ENCODE measurements at regions not wholly inside any gene's neighbourhood (a gene's known extent, or its start where the extent isn't known, plus 50 kb on each side); places are given as distances from the start of the nearest gene placed in this dataset.
A peak's percentile ranks its signal among the peaks of the same experiment; 100 is the strongest.

DNA sequence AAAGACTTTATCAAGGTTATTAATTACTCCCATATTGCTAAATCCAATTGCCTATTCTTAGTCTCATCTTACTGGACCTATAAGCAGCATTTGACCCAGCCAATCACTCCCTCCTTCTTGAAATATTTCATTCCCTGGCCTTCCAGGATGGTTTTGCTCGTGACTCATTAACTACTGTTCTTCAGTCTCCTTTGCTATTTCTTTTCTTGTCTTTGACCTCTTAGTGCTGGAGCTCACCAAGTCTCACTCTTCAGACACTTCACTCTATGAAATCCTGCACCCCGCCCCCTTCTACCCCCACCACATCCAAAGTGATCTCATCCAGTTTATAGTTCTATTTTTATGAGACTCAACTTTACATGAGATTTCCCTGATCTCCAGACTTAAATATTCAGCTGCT lies 803.1 kb upstream of the WWC1 start:
- Histone ChIP-seq H3K4me1 (ENCODE audit: control insufficient read depth, insufficient read depth, low read depth, low read length) (peaks cover 2% of the 10 kb centered on the region), H2AFZ (ENCODE audit: low read depth, low read length) (no peak overlapping the region), H4K8ac (ENCODE audit: low read length) (no peak overlapping the region), H3K14ac (ENCODE audit: low read length in 2 of 2) (no peak overlapping the region), H3K27me3 (ENCODE audit: control insufficient read depth in 1 of 2, insufficient read depth in 1 of 2, low read length in 2 of 2) (no peaks in the 10 kb centered on the region), H3K18ac (ENCODE audit: low read depth in 1 of 2, low read length in 2 of 2) (no peak overlapping the region), H3K27ac (ENCODE audit: low read length, poor library complexity, severe bottlenecking) (peak overlapping the region; percentile 74), H2BK5ac (ENCODE audit: low read depth, low read length, poor library complexity, severe bottlenecking) (no peak overlapping the region), H3K9me3 (ENCODE audit: control insufficient read depth, low read length) (no peaks in the 10 kb centered on the region), H2AK5ac (ENCODE audit: low read length, severe bottlenecking) (no peak overlapping the region), H3K4ac (ENCODE audit: low read depth in 1 of 2, low read length in 2 of 2) (no peak overlapping the region), H2BK120ac (ENCODE audit: low read depth, low read length) (no peak overlapping the region), H3K4me3 (ENCODE audit: insufficient read depth in 1 of 2, low read depth in 1 of 2, low read length in 2 of 2) (no peak overlapping the region), H3K4me2 (ENCODE audit: low read length, poor library complexity, severe bottlenecking) (peak overlapping the region; percentile 4), H3K36me3 (ENCODE audit: control insufficient read depth in 1 of 2, insufficient read depth in 2 of 2, low read depth in 1 of 2, low read length in 2 of 2) (no peaks in the 10 kb centered on the region), H2BK15ac (ENCODE audit: low read depth, poor library complexity, severe bottlenecking) (no peak overlapping the region), H4K91ac (ENCODE audit: low read length) (no peak overlapping the region), H3K79me1 (replicated peaks; ENCODE audit: low read length, poor library complexity, severe bottlenecking) (no peaks in the 10 kb centered on the region), H3K23ac (ENCODE audit: low read length in 2 of 2) (no peak overlapping the region), H3K9ac (ENCODE audit: low read length) (no peak overlapping the region), H2BK12ac (ENCODE audit: low read length in 2 of 2) (no peak overlapping the region)
- no peak for DNase-seq
- 73% methylated on average over 2 of the region's 2 CpGs for WGBS

DNA sequence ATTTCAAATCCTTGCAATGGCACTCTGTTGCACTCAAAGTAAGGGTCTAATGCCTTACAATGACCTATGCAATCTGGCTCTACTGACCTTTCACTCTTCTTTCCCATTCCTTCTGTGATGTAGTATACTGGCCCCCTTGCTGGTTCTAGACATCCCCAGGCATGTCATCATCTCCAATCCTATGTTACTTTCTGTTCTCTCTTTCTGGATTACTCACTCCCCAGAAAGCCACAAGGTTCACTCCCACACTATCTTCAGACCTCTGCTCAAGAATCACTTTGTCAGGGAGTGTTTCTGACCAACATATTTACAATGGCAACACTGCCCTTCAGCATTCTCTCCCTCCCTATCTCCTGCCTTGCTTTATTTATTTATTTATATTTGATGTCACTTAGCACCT lies 802.2 kb upstream of the WWC1 start:
- H2AFZ ChIP-seq (ENCODE audit: low read depth, low read length) = no peak overlapping the region
- H3K4me1 ChIP-seq (ENCODE audit: control insufficient read depth, insufficient read depth, low read depth, low read length) = peaks cover 2% of the 10 kb centered on the region
- H3K18ac ChIP-seq (ENCODE audit: low read depth in 1 of 2, low read length in 2 of 2) = no peak overlapping the region
- H3K14ac ChIP-seq (ENCODE audit: low read length in 2 of 2) = no peak overlapping the region
- H3K36me3 ChIP-seq (ENCODE audit: control insufficient read depth in 1 of 2, insufficient read depth in 2 of 2, low read depth in 1 of 2, low read length in 2 of 2) = no peaks in the 10 kb centered on the region
- H4K8ac ChIP-seq (ENCODE audit: low read length) = no peak overlapping the region
- no peak overlapping the region for H2AK5ac ChIP-seq (ENCODE audit: low read length, severe bottlenecking)
- DNase-seq = peak; percentile 32
- no peak overlapping the region for H2BK12ac ChIP-seq (ENCODE audit: low read length in 2 of 2)
- no peak overlapping the region for H3K4me2 ChIP-seq (ENCODE audit: low read length, poor library complexity, severe bottlenecking)
- H3K79me1 ChIP-seq (replicated peaks; ENCODE audit: low read length, poor library complexity, severe bottlenecking) = no peaks in the 10 kb centered on the region
- H3K27ac ChIP-seq (ENCODE audit: low read length, poor library complexity, severe bottlenecking) = peak overlapping the region; percentile 74
- H2BK120ac ChIP-seq (ENCODE audit: low read depth, low read length) = no peak overlapping the region
- no peak overlapping the region for H3K4me3 ChIP-seq (ENCODE audit: insufficient read depth in 1 of 2, low read depth in 1 of 2, low read length in 2 of 2)
- no peak overlapping the region for H3K9ac ChIP-seq (ENCODE audit: low read length)
- no peak overlapping the region for H2BK15ac ChIP-seq (ENCODE audit: low read depth, poor library complexity, severe bottlenecking)
- H3K27me3 ChIP-seq (ENCODE audit: control insufficient read depth in 1 of 2, insufficient read depth in 1 of 2, low read length in 2 of 2) = no peaks in the 10 kb centered on the region
- H3K4ac ChIP-seq (ENCODE audit: low read depth in 1 of 2, low read length in 2 of 2) = no peak overlapping the region
- H3K23ac ChIP-seq (ENCODE audit: low read length in 2 of 2) = no peak overlapping the region
- H3K9me3 ChIP-seq (ENCODE audit: control insufficient read depth, low read length) = no peaks in the 10 kb centered on the region
- no peak overlapping the region for H4K91ac ChIP-seq (ENCODE audit: low read length)
- no peak overlapping the region for H2BK5ac ChIP-seq (ENCODE audit: low read depth, low read length, poor library complexity, severe bottlenecking)

DNA sequence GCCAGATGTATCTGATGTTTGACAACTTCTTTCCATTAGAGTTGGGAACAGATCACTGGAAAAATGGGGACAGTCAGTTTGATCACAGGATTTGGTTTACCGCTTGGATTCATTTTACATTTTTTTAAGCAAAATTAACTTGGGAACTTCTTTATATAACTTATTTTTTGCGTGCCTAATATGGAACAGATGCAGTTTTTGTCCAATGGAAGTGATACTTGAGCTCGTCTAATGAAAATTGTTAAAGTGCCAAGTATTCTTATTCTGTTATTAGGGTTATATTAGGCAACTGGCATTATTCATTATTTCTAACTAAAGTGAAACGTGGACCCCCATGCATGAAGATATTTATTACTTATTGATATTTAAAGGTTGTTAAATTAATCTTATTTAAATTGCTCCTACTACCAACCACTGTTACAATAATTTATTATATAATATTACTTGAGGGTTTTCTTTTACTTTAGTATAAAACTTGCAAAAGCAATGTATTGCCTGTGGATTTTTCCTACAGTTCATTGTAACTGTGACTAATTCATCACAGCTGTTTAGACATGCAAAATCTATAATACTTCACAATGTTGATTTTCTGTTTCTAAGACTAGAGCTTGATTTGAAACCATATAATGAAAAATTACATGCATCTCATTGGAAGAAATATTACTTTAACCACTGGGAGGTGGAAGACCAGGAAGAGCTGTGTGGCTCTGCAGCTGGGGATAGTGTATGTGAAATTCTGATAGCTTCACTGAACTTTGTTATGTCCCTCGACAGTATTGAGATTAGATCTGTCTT lies 787.3 kb upstream of the WWC1 start:
- no peaks in the 10 kb centered on the region for H3K9me3 ChIP-seq (ENCODE audit: control insufficient read depth, low read length)
- no peak overlapping the region for H2BK5ac ChIP-seq (ENCODE audit: low read depth, low read length, poor library complexity, severe bottlenecking)
- H3K4me1 ChIP-seq (ENCODE audit: control insufficient read depth, insufficient read depth, low read depth, low read length) = no peaks in the 10 kb centered on the region
- no peak overlapping the region for H3K18ac ChIP-seq (ENCODE audit: low read depth in 1 of 2, low read length in 2 of 2)
- H2BK15ac ChIP-seq (ENCODE audit: low read depth, poor library complexity, severe bottlenecking) = no peak overlapping the region
- H3K9ac ChIP-seq (ENCODE audit: low read length) = no peak overlapping the region
- no peak overlapping the region for H4K91ac ChIP-seq (ENCODE audit: low read length)
- H3K4ac ChIP-seq (ENCODE audit: low read depth in 1 of 2, low read length in 2 of 2) = no peak overlapping the region
- H2AK5ac ChIP-seq (ENCODE audit: low read length, severe bottlenecking) = no peak overlapping the region
- no peak overlapping the region for H4K8ac ChIP-seq (ENCODE audit: low read length)
- no CpG with 5 or more reads among the region's 5 CpGs for WGBS
- no peak overlapping the region for H3K27ac ChIP-seq (ENCODE audit: low read length, poor library complexity, severe bottlenecking)
- no peaks in the 10 kb centered on the region for H3K27me3 ChIP-seq (ENCODE audit: control insufficient read depth in 1 of 2, insufficient read depth in 1 of 2, low read length in 2 of 2)
- no peak overlapping the region for H2BK120ac ChIP-seq (ENCODE audit: low read depth, low read length)
- no peaks in the 10 kb centered on the region for H3K79me1 ChIP-seq (replicated peaks; ENCODE audit: low read length, poor library complexity, severe bottlenecking)
- no peaks in the 10 kb centered on the region for H3K36me3 ChIP-seq (ENCODE audit: control insufficient read depth in 1 of 2, insufficient read depth in 2 of 2, low read depth in 1 of 2, low read length in 2 of 2)
- H3K23ac ChIP-seq (ENCODE audit: low read length in 2 of 2) = no peak overlapping the region
- H3K4me3 ChIP-seq (ENCODE audit: insufficient read depth in 1 of 2, low read depth in 1 of 2, low read length in 2 of 2) = no peak overlapping the region
- DNase-seq = no peak
- no peak overlapping the region for H3K4me2 ChIP-seq (ENCODE audit: low read length, poor library complexity, severe bottlenecking)
- H2BK12ac ChIP-seq (ENCODE audit: low read length in 2 of 2) = no peak overlapping the region
- H2AFZ ChIP-seq (ENCODE audit: low read depth, low read length) = no peak overlapping the region
- no peak overlapping the region for H3K14ac ChIP-seq (ENCODE audit: low read length in 2 of 2)

DNA sequence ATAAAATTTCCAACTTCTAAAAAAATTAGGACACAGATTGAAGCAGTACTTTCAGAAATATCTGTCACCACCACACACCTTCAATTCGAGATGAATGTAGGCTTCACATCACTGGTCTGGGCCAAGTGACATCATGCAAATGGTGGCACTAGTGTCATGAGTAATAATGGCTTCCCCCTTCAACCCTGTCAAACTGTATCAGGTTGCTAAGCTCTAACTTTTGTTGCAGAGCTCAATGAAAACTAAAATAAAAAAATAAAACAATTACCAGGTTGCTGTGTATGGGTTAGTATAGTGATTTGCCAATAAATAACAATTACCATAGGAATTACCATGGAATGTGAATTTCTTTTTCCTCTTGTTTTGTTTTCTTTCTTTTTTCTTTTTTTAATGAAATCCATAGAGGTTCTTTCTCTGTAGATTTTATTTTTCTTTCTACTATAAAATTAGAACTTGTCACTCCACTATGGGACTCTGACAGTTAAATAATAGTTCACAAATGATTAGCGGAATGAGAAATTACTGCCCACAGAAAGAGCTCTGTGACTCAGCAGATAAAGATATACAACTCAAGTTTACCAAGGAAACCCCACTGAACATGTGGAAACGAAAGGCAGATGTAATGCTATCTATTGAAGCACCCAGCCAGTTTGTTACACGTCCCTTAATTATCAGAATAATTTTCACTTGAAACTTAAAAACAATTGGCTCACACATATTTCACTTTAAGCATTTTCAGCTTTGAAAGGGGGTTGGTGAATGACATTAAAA lies 783.8 kb upstream of the WWC1 start:
- Histone ChIP-seq H3K18ac (ENCODE audit: low read depth in 1 of 2, low read length in 2 of 2) (no peak overlapping the region), H3K4ac (ENCODE audit: low read depth in 1 of 2, low read length in 2 of 2) (no peak overlapping the region), H2BK5ac (ENCODE audit: low read depth, low read length, poor library complexity, severe bottlenecking) (no peak overlapping the region), H3K9ac (ENCODE audit: low read length) (no peak overlapping the region), H3K14ac (ENCODE audit: low read length in 2 of 2) (no peak overlapping the region), H3K27ac (ENCODE audit: low read length, poor library complexity, severe bottlenecking) (no peak overlapping the region), H3K9me3 (ENCODE audit: control insufficient read depth, low read length) (no peaks in the 10 kb centered on the region), H3K4me1 (ENCODE audit: control insufficient read depth, insufficient read depth, low read depth, low read length) (no peaks in the 10 kb centered on the region), H3K23ac (ENCODE audit: low read length in 2 of 2) (no peak overlapping the region), H3K4me3 (ENCODE audit: insufficient read depth in 1 of 2, low read depth in 1 of 2, low read length in 2 of 2) (no peak overlapping the region), H3K79me1 (replicated peaks; ENCODE audit: low read length, poor library complexity, severe bottlenecking) (no peaks in the 10 kb centered on the region), H3K36me3 (ENCODE audit: control insufficient read depth in 1 of 2, insufficient read depth in 2 of 2, low read depth in 1 of 2, low read length in 2 of 2) (no peaks in the 10 kb centered on the region), H2BK12ac (ENCODE audit: low read length in 2 of 2) (no peak overlapping the region), H2AFZ (ENCODE audit: low read depth, low read length) (no peak overlapping the region), H4K8ac (ENCODE audit: low read length) (no peak overlapping the region), H2BK15ac (ENCODE audit: low read depth, poor library complexity, severe bottlenecking) (no peak overlapping the region), H4K91ac (ENCODE audit: low read length) (no peak overlapping the region), H3K27me3 (ENCODE audit: control insufficient read depth in 1 of 2, insufficient read depth in 1 of 2, low read length in 2 of 2) (no peaks in the 10 kb centered on the region), H2AK5ac (ENCODE audit: low read length, severe bottlenecking) (no peak overlapping the region), H3K4me2 (ENCODE audit: low read length, poor library complexity, severe bottlenecking) (no peak overlapping the region), H2BK120ac (ENCODE audit: low read depth, low read length) (no peak overlapping the region)
- no peak for DNase-seq
- WGBS = 78% methylated on average over 4 of the region's 4 CpGs
